ENCODE measurements at regions not wholly inside any gene's neighbourhood (a gene's known extent, or its start where the extent isn't known, plus 50 kb on each side); places are given as distances from the start of the nearest gene placed in this dataset.
"Not testable (repeated sequence)": the region's sequence is repeated elsewhere in the genome, so short reads cannot be mapped to it uniquely, and the experiment has no call there.

DNA sequence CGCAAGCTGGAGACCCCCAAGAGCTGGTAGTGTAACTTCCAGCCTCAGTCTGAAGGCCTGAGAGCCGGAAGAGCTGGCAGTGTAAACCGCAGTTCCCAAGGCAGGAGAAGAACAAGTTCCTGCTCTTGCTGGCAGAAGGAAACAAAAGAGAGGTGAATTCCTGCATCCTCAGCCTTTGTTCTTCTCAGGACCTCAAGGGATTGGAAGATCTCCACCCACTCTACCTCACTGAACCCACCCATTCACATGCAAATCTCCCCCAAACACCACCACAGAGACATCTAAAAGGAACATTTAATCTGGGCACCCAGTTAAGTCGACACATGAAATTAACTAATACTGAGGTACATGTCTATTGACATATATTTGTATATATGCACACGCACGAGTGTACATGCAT is 1310.3 kb downstream of the TBC1D22A start:
- peaks cover 0 to 5% of the 10 kb centered on the region in 2 donors for H3K9me3 Mint-ChIP-seq
- ATAC-seq (replicated peaks) (no peak), DNase-seq (no peak)
- peaks cover 27 to 29% of the 10 kb centered on the region in 2 donors for H3K27me3 Mint-ChIP-seq
- peaks cover 0 to 4% of the 10 kb centered on the region in 2 donors for H3K36me3 Mint-ChIP-seq
- H3K27ac Mint-ChIP-seq, result no peak overlapping the region
- H3K4me3 Mint-ChIP-seq, result no peak overlapping the region
- peaks cover 15 to 43% of the 10 kb centered on the region in 2 donors for H3K4me1 Mint-ChIP-seq

DNA sequence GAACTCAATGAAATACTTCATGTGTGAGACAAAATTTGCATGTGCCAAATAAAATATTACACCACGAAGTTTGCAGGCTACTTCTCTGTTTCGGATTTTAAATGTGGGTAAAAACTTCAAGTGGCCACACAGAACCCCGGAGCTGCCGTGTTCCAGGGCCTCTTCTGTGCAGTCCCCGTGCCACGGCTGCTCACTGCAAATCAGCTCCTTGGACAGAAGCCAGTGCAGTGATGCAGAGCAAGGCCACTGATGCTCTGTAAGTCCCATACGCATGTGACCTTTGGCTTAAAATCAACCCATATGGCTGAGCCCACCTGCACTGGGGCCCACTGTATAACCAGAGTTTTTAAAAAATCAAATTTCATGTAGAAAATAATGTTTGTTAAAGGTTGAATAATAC is 1309.4 kb downstream of the TBC1D22A start:
- Mint-ChIP-seq H3K4me1 (peaks cover 11 to 39% of the 10 kb centered on the region in 2 donors), H3K4me3 (no peak overlapping the region), H3K27me3 (peaks cover 27 to 30% of the 10 kb centered on the region in 2 donors), H3K9me3 (peaks cover 0 to 5% of the 10 kb centered on the region in 2 donors), H3K36me3 (peaks cover 0 to 4% of the 10 kb centered on the region in 2 donors), H3K27ac (no peak overlapping the region)
- ATAC-seq (replicated peaks) (peak; percentile 57 to 60), DNase-seq (no peak)

DNA sequence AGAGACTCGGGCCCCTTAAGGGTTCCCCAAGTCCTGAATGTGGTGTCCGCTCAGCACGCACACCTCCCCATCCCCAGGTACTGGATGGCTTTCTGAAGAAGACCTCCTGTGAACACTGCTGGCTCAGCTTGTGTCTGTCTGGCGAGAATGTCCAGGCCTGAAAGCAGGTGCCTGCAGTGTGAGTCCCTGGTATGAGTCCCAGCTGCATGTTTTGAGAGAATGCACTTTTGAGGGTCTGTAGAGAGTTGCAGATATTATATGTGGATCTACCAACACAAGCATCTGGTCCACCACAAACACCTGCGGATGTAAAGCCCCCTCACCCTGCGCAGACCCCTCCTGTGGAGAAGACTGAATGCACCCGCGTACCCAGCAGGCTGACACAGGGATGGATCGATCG is 1308.9 kb downstream of the TBC1D22A start:
- H3K4me1 Mint-ChIP-seq, result peaks cover 8 to 36% of the 10 kb centered on the region in 2 donors
- DNase-seq (no peak), ATAC-seq (replicated peaks) (no peak)
- H3K36me3 Mint-ChIP-seq, result peaks cover 0 to 4% of the 10 kb centered on the region in 2 donors
- H3K27me3 Mint-ChIP-seq, result peaks cover 28% of the 10 kb centered on the region in 2 donors
- H3K27ac Mint-ChIP-seq, result no peak overlapping the region
- no peak overlapping the region for H3K4me3 Mint-ChIP-seq
- peaks cover 0 to 5% of the 10 kb centered on the region in 2 donors for H3K9me3 Mint-ChIP-seq

DNA sequence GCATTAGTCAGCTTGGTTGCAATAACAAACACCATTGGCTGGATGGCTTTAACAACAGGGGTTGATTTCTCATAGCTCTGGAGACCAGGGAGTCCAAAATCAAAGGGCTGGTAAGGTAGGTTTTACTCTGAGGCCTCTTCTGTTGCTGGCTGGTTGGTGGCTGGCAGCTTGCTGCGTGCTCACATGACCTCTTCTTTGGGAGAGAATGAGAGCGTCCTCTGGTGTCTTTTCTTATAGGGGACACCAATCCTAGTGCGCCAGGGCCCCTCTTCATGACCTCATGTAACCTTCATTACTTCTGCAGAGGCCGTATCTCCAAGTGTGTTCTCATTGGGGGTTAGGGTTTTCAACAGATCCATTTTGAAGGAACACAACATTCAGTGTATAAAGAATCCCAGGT is 1308.3 kb downstream of the TBC1D22A start:
- no peak overlapping the region for H3K4me3 Mint-ChIP-seq
- H3K36me3 Mint-ChIP-seq, result peaks cover 0 to 4% of the 10 kb centered on the region in 2 donors
- peaks cover 0 to 5% of the 10 kb centered on the region in 2 donors for H3K9me3 Mint-ChIP-seq
- H3K27ac Mint-ChIP-seq, result no peak overlapping the region
- ATAC-seq (replicated peaks) (no peak), DNase-seq (no peak)
- peaks cover 8 to 36% of the 10 kb centered on the region in 2 donors for H3K4me1 Mint-ChIP-seq
- H3K27me3 Mint-ChIP-seq, result peaks cover 24 to 28% of the 10 kb centered on the region in 2 donors

DNA sequence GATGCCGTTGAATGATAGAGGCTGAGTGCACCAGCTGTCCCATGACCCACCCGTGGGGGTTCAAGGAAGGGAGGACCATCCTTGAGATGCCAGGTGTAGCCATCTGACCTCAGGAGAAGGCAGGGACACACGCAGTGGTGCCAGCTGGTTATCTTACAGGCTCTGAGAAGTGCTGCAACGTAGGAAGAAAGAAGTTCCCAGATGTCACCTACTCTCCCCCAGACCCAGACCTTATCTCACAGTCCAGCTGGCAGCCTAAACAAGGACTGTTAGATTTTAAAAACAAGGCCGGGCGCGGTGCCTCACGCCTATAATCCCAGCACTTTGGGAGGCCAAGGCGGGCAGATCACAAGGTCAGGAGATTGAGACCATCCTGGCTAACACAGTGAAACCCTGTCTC is 1307.6 kb downstream of the TBC1D22A start:
- Mint-ChIP-seq H3K4me1 (peaks cover 10 to 36% of the 10 kb centered on the region in 2 donors), H3K27me3 (peaks cover 23 to 29% of the 10 kb centered on the region in 2 donors), H3K36me3 (peaks cover 0 to 4% of the 10 kb centered on the region in 2 donors), H3K27ac (no peak overlapping the region), H3K4me3 (no peak overlapping the region), H3K9me3 (peaks cover 0 to 5% of the 10 kb centered on the region in 2 donors)
- DNase-seq, result no peak
- ATAC-seq (replicated peaks), result no peak

DNA sequence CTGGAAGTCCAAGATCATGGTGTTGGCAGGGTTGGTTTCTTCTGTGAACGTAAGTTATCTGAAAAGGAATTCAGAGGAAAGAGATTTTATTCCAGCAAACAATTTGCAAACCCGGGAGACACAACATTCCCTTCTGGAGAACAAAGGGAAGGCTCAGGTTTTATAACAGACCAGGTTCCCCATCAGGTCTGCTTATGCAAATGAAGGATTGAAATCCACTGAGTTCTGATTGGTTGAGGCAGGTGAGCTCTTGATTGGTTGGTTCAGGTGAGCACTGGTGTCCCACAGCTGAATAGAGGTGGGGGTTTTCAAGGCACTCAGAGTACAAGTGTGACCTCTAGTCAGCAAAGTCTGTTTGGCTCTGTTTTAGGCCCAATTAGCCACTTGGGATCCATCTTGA is 1306.8 kb downstream of the TBC1D22A start:
- H3K4me3 Mint-ChIP-seq, result no peak overlapping the region
- H3K27ac Mint-ChIP-seq, result no peak overlapping the region
- H3K9me3 Mint-ChIP-seq, result peaks cover 0 to 5% of the 10 kb centered on the region in 2 donors
- ATAC-seq (replicated peaks) (no peak), DNase-seq (no peak)
- H3K36me3 Mint-ChIP-seq, result no peaks in the 10 kb centered on the region
- peaks cover 10 to 36% of the 10 kb centered on the region in 2 donors for H3K4me1 Mint-ChIP-seq
- H3K27me3 Mint-ChIP-seq, result peaks cover 18 to 28% of the 10 kb centered on the region in 2 donors

DNA sequence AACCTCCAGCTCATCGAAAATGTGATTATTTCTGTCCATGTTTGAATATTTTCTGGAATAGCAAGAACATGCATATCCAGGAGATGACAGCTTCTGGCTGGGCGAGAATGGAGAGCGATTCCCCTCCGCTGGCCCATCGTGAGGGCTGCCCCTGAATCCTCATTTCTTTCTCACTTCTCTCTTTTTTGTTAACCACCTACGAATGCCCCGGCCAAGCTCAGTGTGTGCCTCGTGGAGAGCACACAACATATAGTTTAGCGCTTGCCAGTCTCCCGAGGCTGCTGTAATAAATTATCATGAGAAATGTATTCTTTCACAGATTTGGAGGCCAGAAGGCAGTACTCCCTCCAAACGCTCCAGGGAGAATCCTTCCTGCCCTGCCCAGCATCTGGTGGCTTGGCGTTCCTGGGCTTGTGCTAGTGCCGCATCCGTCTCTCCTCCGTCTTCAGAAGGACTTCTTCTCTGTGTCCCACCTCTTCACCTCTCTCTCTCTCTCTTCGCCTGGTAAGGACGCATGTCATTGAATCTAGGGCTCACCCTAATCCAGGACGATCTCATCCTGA is 1306.0 kb downstream of the TBC1D22A start:
- Mint-ChIP-seq H3K27ac (no peak overlapping the region), H3K4me1 (peaks cover 10 to 36% of the 10 kb centered on the region in 2 donors), H3K9me3 (peaks cover 0 to 2% of the 10 kb centered on the region in 2 donors), H3K36me3 (no peaks in the 10 kb centered on the region), H3K4me3 (no peak overlapping the region), H3K27me3 (peaks cover 15 to 33% of the 10 kb centered on the region in 2 donors)
- DNase-seq (no peak), ATAC-seq (replicated peaks) (peak; percentile 82 to 89)

DNA sequence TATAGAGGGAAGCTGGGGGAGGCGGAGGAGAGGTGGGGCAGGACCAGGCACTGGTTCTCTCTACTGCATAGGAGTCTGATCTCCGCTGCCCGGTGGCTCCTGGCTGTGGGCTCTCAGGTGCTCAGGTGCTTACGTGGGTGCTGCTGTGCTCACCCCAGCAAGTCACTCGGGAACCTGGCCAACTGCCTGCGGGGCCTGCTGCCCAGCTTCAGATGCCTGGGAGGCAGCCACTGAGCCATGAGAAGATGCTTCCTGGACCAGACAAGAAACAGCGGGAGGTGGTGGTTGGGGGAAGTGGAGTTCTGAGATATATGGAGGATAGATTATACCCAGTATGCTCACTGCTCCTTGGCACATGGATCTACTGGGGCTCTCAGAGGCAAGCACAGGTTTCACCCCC is 1303.4 kb downstream of the TBC1D22A start:
- Mint-ChIP-seq H3K4me3 (no peak overlapping the region), H3K9me3 (peaks cover 0 to 2% of the 10 kb centered on the region in 2 donors), H3K27ac (no peak overlapping the region), H3K4me1 (peaks cover 10 to 16% of the 10 kb centered on the region in 2 donors), H3K27me3 (peaks cover 13 to 37% of the 10 kb centered on the region in 2 donors), H3K36me3 (no peaks in the 10 kb centered on the region)
- DNase-seq (no peak), ATAC-seq (replicated peaks) (no peak)

DNA sequence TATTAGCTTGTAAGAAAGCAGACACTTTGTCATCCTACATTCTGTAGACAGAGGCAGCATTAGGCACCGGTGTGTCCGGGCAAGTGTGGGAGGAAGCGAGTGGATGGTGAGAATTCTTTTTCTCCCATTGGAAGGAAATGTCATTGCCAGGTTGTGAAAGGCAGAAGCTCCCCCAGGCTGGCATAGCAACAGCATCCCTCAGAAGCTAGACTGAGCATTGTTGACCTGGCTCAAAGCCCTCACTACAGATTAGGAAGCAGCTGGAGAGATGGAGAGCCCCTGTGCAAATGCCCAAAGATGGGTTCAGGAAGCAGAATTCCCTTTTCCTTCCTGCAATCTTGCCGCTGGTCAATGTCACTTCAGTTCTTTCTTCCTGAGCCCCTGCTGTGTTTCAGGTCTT is 1299.3 kb downstream of the TBC1D22A start:
- ATAC-seq (replicated peaks), result no peak
- Mint-ChIP-seq H3K27ac (no peak overlapping the region), H3K9me3 (peaks cover 0 to 3% of the 10 kb centered on the region in 2 donors), H3K27me3 (peaks cover 27 to 55% of the 10 kb centered on the region in 2 donors), H3K4me3 (no peak overlapping the region), H3K36me3 (peaks cover 0 to 3% of the 10 kb centered on the region in 2 donors), H3K4me1 (peaks cover 0 to 1% of the 10 kb centered on the region in 2 donors)
- DNase-seq, result no peak

DNA sequence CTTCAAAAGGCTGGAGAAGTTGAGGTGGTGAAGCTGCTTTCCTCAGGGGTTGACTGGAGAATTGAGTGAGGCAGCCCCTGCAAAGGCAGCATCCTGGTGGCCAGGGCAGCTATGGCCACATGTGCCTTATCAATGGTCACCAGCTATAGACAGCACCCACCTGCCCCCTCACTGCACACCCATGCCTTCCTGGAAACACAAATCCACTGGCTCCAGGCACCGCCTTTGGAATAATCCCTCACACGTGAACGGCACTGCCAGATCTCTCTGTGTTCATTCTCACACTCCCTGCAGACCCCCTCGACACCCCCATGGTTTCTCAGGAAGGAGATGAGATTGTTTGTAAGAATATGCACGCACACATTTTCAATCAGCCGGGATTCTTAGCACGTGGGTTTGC is 1297.8 kb downstream of the TBC1D22A start:
- H3K27ac Mint-ChIP-seq, result no peak overlapping the region
- no peak for DNase-seq
- no peak overlapping the region for H3K4me3 Mint-ChIP-seq
- ATAC-seq (replicated peaks), result no peak
- H3K9me3 Mint-ChIP-seq, result peaks cover 0 to 3% of the 10 kb centered on the region in 2 donors
- peaks cover 21 to 41% of the 10 kb centered on the region in 2 donors for H3K27me3 Mint-ChIP-seq
- peaks cover 0 to 3% of the 10 kb centered on the region in 2 donors for H3K36me3 Mint-ChIP-seq
- H3K4me1 Mint-ChIP-seq, result no peaks in the 10 kb centered on the region

DNA sequence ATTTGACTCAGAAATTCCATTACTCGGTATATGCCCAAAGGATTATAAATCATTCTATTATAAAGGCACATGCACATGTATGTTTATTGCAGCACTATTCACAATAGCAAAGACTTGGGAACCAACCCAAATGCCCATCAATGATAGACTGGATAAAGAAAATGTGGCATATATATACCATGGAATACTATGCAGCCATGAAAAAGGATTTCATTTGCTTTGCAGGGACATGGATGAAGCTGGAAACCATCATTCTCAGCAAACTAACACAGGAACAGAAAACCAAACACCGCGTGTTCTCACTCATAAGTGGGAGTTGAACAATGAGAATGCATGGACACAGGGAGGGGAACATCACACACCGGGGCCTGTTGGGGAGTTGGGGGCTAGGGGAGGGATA is 1297.1 kb downstream of the TBC1D22A start:
- not testable (repeated sequence) for DNase-seq; H3K9me3 Mint-ChIP-seq; H3K4me1 Mint-ChIP-seq; H3K36me3 Mint-ChIP-seq; H3K4me3 Mint-ChIP-seq; H3K27ac Mint-ChIP-seq; ATAC-seq (replicated peaks)
- peaks cover 21 to 34% of the 10 kb centered on the region in 2 donors for H3K27me3 Mint-ChIP-seq

DNA sequence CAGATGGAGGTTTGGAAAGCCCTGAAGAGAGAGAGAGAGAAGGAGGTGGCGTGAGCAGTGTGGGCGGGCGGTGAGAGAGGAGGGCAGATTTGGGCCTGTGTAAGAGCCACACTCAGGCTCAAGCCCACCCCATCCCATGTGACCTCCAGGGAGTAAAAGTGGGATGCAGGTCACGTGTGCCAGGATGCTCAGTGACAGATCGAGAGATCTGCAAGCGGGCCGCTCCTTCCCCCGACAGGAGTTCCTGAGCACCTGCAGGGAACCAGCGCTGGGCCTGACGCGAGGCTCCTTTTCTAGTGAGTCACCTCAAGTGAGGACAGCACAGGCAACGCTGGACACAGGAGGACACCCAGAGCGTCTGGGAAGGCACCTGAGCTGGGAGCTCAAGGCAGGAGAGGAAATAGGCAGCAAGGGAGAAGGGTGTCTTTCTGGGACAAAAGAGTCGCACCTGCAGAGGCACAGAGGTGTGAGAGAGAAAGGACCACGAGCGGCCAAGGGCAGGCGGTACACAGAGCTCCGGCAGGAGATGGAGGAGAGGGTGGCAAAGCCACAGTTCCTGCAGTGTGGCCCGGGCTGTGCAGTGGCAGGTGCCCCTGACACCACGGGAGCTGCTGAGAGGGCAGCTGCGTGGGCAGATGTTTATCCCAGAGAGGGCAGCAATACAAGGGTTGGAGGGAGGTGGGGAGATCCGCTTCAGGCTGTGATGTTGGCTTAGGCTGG is 1294.8 kb downstream of the TBC1D22A start:
- Mint-ChIP-seq H3K27me3 (peaks cover 25 to 38% of the 10 kb centered on the region in 2 donors), H3K4me3 (no peak overlapping the region), H3K27ac (no peak overlapping the region), H3K4me1 (no peaks in the 10 kb centered on the region), H3K36me3 (peaks cover 0 to 3% of the 10 kb centered on the region in 2 donors), H3K9me3 (peaks cover 0 to 3% of the 10 kb centered on the region in 2 donors)
- no peak for ATAC-seq (replicated peaks)
- no peak for DNase-seq

DNA sequence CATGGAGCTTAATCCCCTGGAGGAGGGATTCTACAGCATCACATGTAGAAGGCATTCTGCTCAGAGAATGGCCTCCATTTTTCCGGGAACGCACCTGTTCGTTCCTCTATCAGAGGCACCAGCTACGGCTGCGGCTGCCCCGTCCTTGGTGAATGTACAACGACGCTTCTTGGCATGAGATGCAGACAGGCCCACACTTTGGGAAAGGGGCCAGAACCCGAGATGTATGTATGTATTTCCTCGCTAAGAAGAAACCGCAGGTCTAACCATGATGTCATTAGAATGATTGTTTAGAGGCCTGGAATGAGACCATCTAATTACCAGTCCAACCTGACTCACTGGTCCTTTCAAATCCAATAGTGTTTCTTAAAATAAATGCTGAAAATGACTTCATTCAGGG is 1293.4 kb downstream of the TBC1D22A start:
- Mint-ChIP-seq H3K9me3 (peaks cover 0 to 3% of the 10 kb centered on the region in 2 donors), H3K4me1 (no peaks in the 10 kb centered on the region), H3K4me3 (no peak overlapping the region), H3K27me3 (peaks cover 25 to 38% of the 10 kb centered on the region in 2 donors), H3K27ac (no peak overlapping the region), H3K36me3 (peaks cover 0 to 3% of the 10 kb centered on the region in 2 donors)
- ATAC-seq (replicated peaks) (no peak), DNase-seq (no peak)

DNA sequence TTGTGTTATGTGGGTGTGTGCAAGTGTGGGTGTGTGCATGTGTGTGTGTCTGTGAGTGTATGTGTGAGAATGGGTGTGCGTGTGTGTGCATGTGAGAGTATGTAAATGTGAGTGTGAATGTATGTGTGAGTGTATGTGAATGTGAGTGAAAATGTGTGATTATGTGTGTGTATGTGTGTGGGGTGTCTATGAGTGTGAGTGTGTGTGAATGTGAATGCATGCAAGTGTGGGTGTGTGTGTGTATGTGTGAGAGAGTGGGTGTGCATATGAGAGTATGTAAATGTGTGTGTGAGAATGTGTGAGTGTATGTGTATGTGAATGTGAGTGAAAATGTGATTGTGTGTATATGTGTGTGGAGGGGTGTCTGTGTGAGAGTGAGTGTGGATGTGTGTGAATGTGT is 1292.7 kb downstream of the TBC1D22A start:
- Mint-ChIP-seq H3K9me3 (peaks cover 0 to 3% of the 10 kb centered on the region in 2 donors), H3K36me3 (peaks cover 0 to 3% of the 10 kb centered on the region in 2 donors), H3K27me3 (peaks cover 20 to 38% of the 10 kb centered on the region in 2 donors), H3K4me3 (no peak overlapping the region), H3K4me1 (no peaks in the 10 kb centered on the region), H3K27ac (no peak overlapping the region)
- no peak for ATAC-seq (replicated peaks)
- no peak for DNase-seq

DNA sequence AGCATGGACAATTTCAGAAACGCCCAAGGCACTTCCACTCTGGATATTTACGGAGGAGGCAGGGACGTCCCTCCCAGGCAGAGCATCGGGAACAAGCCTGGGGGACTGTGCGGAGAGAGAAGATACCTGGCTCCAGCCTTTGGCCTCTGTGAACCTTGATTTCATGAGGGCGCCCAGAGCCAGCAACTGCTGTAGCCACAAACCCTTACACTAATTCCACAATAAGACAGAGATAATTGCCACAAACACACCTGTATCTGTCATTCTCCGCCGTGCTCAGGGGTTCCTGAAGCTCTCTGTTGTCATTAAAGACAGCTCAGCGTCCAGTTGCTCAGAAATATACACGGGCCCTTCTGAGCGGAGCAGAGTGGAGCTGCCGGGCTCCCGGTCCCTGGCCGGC is 1292.1 kb downstream of the TBC1D22A start:
- Mint-ChIP-seq H3K4me3 (no peak overlapping the region), H3K27me3 (peaks cover 20 to 44% of the 10 kb centered on the region in 2 donors), H3K4me1 (no peaks in the 10 kb centered on the region), H3K36me3 (peaks cover 0 to 3% of the 10 kb centered on the region in 2 donors), H3K9me3 (peaks cover 0 to 3% of the 10 kb centered on the region in 2 donors), H3K27ac (no peak overlapping the region)
- ATAC-seq (replicated peaks) (no peak), DNase-seq (no peak)
